GM12874 (cell line): ENCODE measurements at regions not wholly inside any gene's neighbourhood (a gene's known extent, or its start where the extent isn't known, plus 50 kb on each side); places are given as distances from the start of the nearest gene placed in this dataset.

Experiments
- CTCF ChIP-seq: IDR thresholded peaks from 2 replicates; pipeline ENCODE4 v1.5.1; 2011; ENCODE audit warnings: low read depth, mild to moderate bottlenecking, control low read depth, low read length, moderate library complexity; ENCODE audit not compliant: insufficient read depth

GRCh38 chr4:32601848-32602247 is 1881.7 kb downstream of the PCDH7 start:
- no peak for TF ChIP-seq CTCF

- TF ChIP-seq CTCF, result no peak
These were observed 1887.8 kb downstream of the PCDH7 start for GRCh38 chr4:32607978-32608377.

GRCh38 chr4:32624943-32625603 is 1904.9 kb downstream of the PCDH7 start:
- no peak for TF ChIP-seq CTCF

GRCh38 chr4:32625687-32626337 is 1905.6 kb downstream of the PCDH7 start:
- no peak for TF ChIP-seq CTCF

GRCh38 chr4:32631831-32632230 is 1911.7 kb downstream of the PCDH7 start:
- no peak for TF ChIP-seq CTCF

- no peak for TF ChIP-seq CTCF
These were observed 1913.3 kb downstream of the PCDH7 start for GRCh38 chr4:32633421-32633820.

GRCh38 chr4:32645653-32646052 is 1925.5 kb downstream of the PCDH7 start:
- no peak for TF ChIP-seq CTCF
